HG03521 (cell line): ENCODE measurements at regions not wholly inside any gene's neighbourhood (a gene's known extent, or its start where the extent isn't known, plus 50 kb on each side); places are given as distances from the start of the nearest gene placed in this dataset.

ENCODE experiments used
- ATAC-seq: cut with Tn5 transposase; IDR thresholded peaks from one replicate; pipeline ENCODE4 v1.9.1; 2021; ENCODE audit warnings: mild to moderate bottlenecking, moderate library complexity; ENCODE audit not compliant: unreplicated experiment

GRCh38 chr17:51486091-51486490 lies 225.7 kb downstream of the UTP18 start:
- ATAC-seq = no peak

- no peak for ATAC-seq
Observed at GRCh38 chr17:51486885-51487520, 226.7 kb downstream of the UTP18 start.

DNA sequence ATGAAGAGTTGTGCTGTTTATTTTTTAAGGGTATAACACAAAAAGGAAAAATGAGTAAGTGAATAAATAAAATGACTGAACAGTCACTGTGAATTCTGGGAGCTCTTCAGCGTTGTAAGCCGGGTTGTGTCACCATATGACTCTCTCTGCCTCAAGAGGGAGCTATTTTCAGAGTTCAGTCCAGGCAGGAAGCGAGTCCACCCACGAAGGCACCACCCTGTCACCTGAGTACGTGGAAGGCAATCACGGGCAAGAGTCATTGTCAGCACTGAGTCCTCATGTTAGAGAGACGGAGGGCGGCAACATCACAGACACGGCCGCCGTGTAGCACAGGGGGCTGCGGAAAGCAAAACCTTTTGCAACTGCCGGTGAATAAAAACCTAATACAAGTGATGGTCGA lies 227.6 kb downstream of the UTP18 start:
- ATAC-seq = no peak

DNA sequence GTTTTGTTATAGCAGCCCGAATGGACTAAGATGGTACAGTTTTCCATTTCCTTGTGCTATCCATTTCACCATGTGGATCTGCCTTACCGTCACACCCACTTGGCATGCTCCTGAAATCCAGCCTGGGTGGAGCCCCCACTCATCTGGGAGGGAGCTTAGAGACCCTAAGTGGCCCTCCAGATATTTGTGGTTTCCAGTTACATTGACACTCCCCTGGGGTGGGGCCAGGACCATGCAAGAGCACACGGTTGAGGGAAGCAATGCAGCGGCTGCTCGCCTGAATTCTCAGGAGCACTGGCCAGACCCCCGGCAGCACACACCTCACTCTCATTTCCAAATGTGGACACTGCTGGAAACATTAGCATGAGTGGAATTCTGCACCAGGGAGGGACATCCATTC lies 231.1 kb downstream of the UTP18 start:
- no peak for ATAC-seq

DNA sequence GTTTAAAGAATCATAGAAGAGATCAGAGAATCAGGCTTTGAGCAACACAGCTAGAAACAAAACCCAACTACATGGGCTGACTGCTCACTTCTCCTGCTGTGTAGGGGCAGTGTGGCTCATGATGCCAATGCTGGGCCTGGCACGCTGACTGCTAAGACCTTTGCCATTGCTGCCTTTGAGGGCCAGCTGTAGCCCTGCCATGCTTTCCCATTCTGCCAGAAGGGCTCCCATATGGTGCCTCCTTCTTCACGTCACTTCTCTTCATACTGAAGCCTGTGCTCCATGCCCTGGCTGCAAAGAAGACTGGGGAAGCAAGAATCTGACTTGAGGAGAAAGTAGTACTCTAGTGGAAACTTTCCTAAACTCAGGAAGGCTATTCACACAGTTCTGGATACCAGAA lies 232.9 kb downstream of the UTP18 start:
- ATAC-seq = no peak

GRCh38 chr17:51496378-51496777 lies 236.0 kb downstream of the UTP18 start:
- ATAC-seq = no peak

- ATAC-seq = no peak
Observed at GRCh38 chr17:51499897-51500296, 239.6 kb downstream of the UTP18 start.

GRCh38 chr17:51500454-51500853 lies 240.1 kb downstream of the UTP18 start:
- no peak for ATAC-seq

GRCh38 chr17:51505450-51505849 lies 245.1 kb downstream of the UTP18 start:
- ATAC-seq = no peak

DNA sequence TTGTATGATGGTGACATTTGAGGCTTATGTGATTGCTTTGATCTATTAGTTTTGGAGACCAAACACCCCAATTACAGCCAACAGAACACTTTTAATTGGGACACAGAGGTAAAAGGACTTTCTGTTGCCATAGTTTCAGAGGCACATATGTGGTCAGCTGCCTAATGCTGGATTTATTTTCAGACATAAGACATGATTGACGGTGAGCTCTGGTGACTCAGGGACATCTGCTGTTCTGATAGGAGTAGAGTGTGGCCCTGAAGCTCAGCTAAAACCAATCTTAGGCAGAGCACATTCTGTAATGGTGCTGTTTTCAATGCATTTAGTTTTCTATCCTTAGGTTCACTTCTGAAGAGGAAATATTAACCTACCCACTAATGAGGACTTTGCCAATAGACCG lies 247.1 kb downstream of the UTP18 start:
- ATAC-seq = no peak

- ATAC-seq = no peak
Observed at GRCh38 chr17:51508048-51508447, 247.7 kb downstream of the UTP18 start.

GRCh38 chr17:51510940-51511339 lies 250.6 kb downstream of the UTP18 start:
- no peak for ATAC-seq

DNA sequence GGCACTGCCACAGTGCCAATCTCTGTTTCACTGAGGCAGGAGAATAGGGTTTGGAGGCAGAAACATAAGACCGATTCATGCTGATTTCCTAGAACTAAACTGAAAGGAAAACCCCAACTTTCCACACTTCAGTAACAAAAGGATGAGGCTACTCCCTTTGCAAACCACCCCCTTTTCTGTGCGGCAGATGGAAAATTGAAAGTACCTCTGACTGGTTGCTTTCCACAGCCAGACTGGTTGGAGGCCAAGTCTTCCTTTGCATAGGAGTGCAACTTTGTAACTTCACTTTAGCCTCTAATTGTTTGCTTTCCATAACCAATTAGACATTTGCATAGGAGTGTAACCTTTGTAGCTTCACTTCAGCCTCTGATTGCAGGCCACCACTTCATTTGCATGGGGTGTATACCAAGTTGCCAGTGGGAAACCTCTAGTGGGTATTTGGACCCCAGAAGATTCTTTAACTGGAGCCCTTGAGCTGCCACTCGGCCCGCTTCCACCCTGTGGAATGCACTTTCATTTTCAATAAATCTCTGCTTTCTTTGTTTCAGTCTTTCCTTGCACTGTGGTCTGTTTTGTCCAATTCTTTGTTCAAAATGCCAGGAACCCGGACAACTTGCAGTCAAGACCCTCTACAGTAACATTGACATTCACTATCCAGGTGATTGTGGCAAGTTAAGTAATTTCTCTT lies 252.0 kb downstream of the UTP18 start:
- no peak for ATAC-seq

- ATAC-seq = no peak
Observed at GRCh38 chr17:51516924-51517323, 256.6 kb downstream of the UTP18 start.

DNA sequence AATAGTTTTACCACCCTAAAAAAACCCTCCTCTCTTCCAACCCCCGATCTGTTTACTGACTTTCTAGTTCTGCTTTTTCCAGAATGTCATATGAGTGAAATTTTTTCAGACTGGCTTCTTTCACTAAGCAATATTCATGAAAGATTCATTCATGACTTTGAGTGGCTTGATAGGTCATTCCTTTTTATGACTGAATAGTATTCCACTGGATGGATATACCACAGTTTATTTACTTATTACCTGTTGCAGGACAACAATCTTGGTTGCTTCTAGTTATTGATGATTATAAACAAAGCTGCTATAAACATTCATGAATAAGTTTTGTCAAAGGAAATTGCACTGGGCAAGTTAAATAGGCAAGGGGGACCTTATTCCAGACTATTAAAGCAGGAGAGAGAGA lies 264.2 kb downstream of the UTP18 start:
- ATAC-seq = no peak

- ATAC-seq = no peak
Observed at GRCh38 chr17:51526507-51526906, 266.2 kb downstream of the UTP18 start.

DNA sequence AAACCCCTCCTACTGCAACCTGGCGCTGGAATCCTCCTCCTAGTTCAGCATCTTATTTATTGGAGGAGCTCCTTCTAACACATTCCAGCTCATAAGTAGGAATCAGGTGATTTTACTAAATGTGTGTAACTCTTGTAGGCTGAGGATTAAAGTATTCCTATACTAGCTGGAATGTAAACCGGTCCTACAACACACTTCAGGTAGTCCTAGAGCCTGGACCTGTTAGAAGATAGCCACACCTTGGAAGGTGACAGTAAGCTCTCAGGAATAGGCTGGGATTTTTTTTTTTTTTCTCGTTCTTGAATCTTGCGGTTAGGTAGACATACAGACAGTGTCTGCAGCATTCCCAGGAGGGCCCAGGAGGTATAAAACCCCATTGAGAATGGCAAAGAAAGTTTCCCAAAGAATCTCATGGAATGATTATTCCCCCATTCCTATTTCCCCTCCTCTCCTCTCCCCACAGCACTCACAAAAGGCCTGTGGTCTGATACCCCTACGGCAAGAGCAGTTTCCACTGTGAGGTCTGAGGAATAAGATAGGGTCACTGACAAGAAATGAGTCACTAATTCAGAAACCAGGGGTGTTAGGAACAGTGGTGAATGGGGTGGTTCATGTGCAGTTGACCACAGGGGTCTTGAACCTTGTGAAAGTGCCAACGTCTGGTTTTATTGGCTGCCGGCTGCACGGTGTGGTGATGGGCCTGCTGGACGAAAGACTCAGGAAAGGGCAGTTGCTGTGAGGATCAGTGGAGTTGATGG lies 267.1 kb downstream of the UTP18 start:
- no peak for ATAC-seq

- no peak for ATAC-seq
Observed at GRCh38 chr17:51528111-51528510, 267.8 kb downstream of the UTP18 start.

- no peak for ATAC-seq
Observed at GRCh38 chr17:51533219-51533618, 272.9 kb downstream of the UTP18 start.

- no peak for ATAC-seq
Observed at GRCh38 chr17:51533821-51534220, 273.5 kb downstream of the UTP18 start.

DNA sequence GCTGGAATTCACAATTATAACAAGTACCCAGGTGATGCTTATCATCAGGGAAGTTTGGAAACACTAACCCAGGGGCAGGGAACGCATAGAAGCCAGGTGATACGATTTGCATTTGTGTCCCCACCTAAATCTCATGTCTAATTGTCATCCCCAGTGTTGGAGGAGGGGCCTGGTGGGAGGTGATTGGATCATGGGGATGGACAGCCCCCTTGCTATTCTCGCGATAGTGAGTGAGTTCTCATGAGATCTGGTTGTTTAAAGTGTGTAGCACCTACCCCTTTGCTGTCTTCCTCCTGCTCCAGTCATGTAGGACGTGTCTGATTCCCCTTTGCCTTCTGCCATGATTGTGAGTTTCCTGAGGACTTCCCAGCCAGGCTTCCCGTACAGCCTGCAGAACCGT lies 276.3 kb downstream of the UTP18 start:
- no peak for ATAC-seq

DNA sequence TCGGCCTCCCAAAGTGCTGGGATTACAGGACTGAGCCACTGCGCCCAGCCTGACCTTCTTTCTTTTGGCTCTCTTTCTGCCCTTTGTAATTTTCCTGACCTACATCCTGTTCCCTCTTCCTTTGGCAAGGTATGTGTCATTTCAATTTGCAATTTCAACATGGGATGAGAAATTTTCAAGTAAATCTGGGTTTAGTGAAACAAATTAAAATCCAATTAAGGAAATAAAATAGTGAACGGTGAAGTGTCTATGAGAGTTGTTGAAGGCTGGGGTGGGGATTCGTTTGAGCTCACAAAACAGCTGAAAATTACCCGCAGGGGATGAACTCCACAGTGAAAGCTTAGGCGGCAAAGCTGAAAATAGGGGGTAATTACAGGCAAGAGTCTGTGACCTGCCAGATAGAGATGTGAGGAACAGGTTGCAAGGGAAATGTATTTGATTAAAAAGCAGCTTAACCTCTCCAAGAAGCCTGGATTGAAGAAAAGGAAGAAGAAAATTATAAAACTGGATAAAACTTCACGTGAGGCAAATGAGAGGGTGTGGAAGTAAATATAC lies 277.7 kb downstream of the UTP18 start:
- no peak for ATAC-seq
